Colonic mucosa (tissue), 4 donors: ENCODE measurements at regions not wholly inside any gene's neighbourhood (a gene's known extent, or its start where the extent isn't known, plus 50 kb on each side); places are given as distances from the start of the nearest gene placed in this dataset.
A peak's percentile ranks its signal among the peaks of the same experiment; 100 is the strongest.

ENCODE experiments used
- DNase-seq: peaks from one replicate; pipeline ENCODE4 v3.0.0-alpha.2; 2020
- H3K27ac ChIP-seq: fragments of 200-600 bp; one replicate; pipeline ENCODE4 v1.8.0; 2021
- H3K27me3 ChIP-seq: fragments of 200-600 bp; one replicate; pipeline ENCODE4 v1.8.0; 2021
- H3K36me3 ChIP-seq: fragments of 200-600 bp; one replicate; pipeline ENCODE4 v1.8.0; 2021
- H3K4me1 ChIP-seq: fragments of 200-600 bp; one replicate; pipeline ENCODE4 v1.8.0; 2021; ENCODE audit warnings: mild to moderate bottlenecking
- H3K4me3 ChIP-seq: fragments of 200-600 bp; one replicate; pipeline ENCODE4 v1.8.0; 2021
- H3K9ac ChIP-seq, 2 donors: one replicate each; pipeline ENCODE4 v1.7.0; 2013; ENCODE audit warnings: control low read depth in 2 of 2, low read depth in 2 of 2, low read length in 2 of 2
- H3K9me3 ChIP-seq: fragments of 200-600 bp; one replicate; pipeline ENCODE4 v1.8.0; 2021
- CTCF ChIP-seq: fragments of 200-600 bp; IDR thresholded peaks from one replicate; pipeline ENCODE4 v1.8.0; 2022; ENCODE audit warnings: antibody characterized with exemption, mild to moderate bottlenecking
- intact Hi-C: fragments of 100-400 bp; cut with DNase I; formaldehyde crosslinking; loops from one replicate; pipeline ENCODE4 v1.14.1; 2022
- donor health status: healthy.
- donor health status: DM: no; HTN: no; CAD: no.
- donor health status: DM: no; HTN: no; CAD: no.

- H3K27ac ChIP-seq = no peak overlapping the region
- H3K9me3 ChIP-seq = no peaks in the 10 kb centered on the region
- no peak for DNase-seq
- intact Hi-C loops = no loop called here
- H3K9ac ChIP-seq = no peak overlapping the region
- H3K27me3 ChIP-seq = no peaks in the 10 kb centered on the region
- TF ChIP-seq CTCF = no peak
- H3K4me3 ChIP-seq = no peak overlapping the region
- H3K4me1 ChIP-seq = no peaks in the 10 kb centered on the region
- no peaks in the 10 kb centered on the region for H3K36me3 ChIP-seq
These were observed 157.0 kb upstream of the SMIM23 start for GRCh38 chr5:171628633-171628974.

GRCh38 chr5:171629221-171629620 is 156.4 kb upstream of the SMIM23 start:
- no peak for DNase-seq
- H3K9me3 ChIP-seq = no peaks in the 10 kb centered on the region

GRCh38 chr5:171629628-171630349 is 155.8 kb upstream of the SMIM23 start:
- no peaks in the 10 kb centered on the region for H3K27me3 ChIP-seq
- no peak overlapping the region for H3K27ac ChIP-seq
- DNase-seq = peak; percentile 34
- no peak overlapping the region for H3K4me3 ChIP-seq
- no peak overlapping the region for H3K9ac ChIP-seq
- no peaks in the 10 kb centered on the region for H3K9me3 ChIP-seq
- H3K36me3 ChIP-seq = no peaks in the 10 kb centered on the region
- no peaks in the 10 kb centered on the region for H3K4me1 ChIP-seq
- intact Hi-C loops = loop anchor here (5.0 kb wide), 1 partner anchor 278 kb away; no protein-coding TSS in a partner anchor
- peak; percentile 17 for TF ChIP-seq CTCF

More at GRCh38 chr5:171629221-171629620, 156.4 kb upstream of the SMIM23 start:
- H3K27me3 ChIP-seq = no peaks in the 10 kb centered on the region
- H3K36me3 ChIP-seq = no peaks in the 10 kb centered on the region
- no peak overlapping the region for H3K27ac ChIP-seq
- intact Hi-C loops = no loop called here
- TF ChIP-seq CTCF = no peak
- no peak overlapping the region for H3K9ac ChIP-seq
- H3K4me3 ChIP-seq = no peak overlapping the region
- no peaks in the 10 kb centered on the region for H3K4me1 ChIP-seq

DNA sequence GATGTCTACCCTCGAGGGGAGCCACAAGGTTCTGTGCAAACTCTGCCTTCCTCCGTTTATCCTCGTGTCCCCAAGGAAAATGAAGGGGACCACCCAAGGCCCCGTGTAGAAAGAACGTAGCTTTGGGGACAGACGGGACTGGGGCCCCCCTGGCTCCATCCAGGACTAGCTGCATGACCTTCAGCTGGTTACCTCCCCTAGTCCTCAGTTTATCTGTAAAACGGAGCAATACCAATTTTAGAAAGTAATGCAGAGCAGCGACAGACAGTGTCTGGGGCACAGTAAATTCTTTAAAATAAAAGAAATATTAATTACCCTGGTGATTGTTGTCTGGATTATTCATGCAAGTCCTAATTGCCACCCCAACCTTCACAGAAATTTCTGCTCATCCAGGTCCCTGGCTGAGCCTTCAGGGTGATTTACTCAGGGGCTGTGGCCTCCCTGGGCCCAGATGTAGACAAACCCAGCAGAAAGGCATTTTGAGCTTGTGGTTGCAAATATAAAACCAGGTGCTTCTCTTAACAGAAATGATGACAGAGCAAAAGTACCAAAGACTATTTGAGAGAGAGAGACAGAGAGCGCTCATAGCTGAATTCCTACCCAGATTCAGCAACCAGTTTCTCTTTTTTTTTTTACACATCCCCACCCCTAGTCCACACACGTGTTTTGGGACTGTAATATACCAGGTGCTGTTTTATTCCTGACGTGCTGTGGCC is 155.1 kb upstream of the SMIM23 start:
- Histone ChIP-seq H3K4me1 (no peaks in the 10 kb centered on the region), H3K4me3 (no peak overlapping the region), H3K9me3 (no peaks in the 10 kb centered on the region), H3K27me3 (no peaks in the 10 kb centered on the region), H3K27ac (no peak overlapping the region), H3K9ac (no peak overlapping the region), H3K36me3 (no peaks in the 10 kb centered on the region)
- peak; percentile 3 for TF ChIP-seq CTCF
- intact Hi-C loops = loop anchor here (5.0 kb wide), 1 partner anchor 277 kb away; no protein-coding TSS in a partner anchor
- DNase-seq = no peak

DNA sequence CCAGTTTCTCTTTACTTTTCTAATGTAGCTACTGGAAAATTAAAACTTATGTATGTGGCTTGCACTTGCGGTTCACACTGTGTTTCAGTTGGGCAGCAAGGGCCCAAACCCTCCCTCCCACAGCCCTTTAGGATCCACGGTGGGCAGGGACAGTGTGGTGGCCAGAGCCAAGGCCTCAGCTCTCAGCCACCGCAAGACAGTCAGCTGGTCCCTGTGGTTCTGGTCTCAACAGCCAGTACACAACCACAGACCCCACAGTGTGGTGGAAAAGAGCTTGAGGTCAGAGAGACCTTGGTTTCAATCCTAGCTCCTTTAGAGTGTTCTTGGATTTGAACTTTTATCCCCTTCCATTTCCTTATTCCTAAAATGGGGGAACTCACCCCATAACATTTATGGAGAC is 153.0 kb upstream of the SMIM23 start:
- no peaks in the 10 kb centered on the region for H3K27me3 ChIP-seq
- intact Hi-C loops = loop anchor here (5.0 kb wide), 1 partner anchor 275 kb away; no protein-coding TSS in a partner anchor

More for the DNA sequence above, 153.0 kb upstream of the SMIM23 start:
- Histone ChIP-seq H3K27ac (no peak overlapping the region), H3K36me3 (no peaks in the 10 kb centered on the region), H3K9me3 (no peaks in the 10 kb centered on the region), H3K4me1 (no peaks in the 10 kb centered on the region), H3K4me3 (no peak overlapping the region), H3K9ac (no peak overlapping the region)
- DNase-seq = no peak
- no peak for TF ChIP-seq CTCF
